Stimulated activated CD8-positive, alpha-beta memory T cell treated with anti-CD3 and anti-CD28 coated beads, Interleukin-2, amount 100 ng/mL, for 48 hours (primary cell): ENCODE measurements at regions not wholly inside any gene's neighbourhood (a gene's known extent, or its start where the extent isn't known, plus 50 kb on each side); places are given as distances from the start of the nearest gene placed in this dataset.

Source experiments
- DNase-seq, 2 donors: peaks; one replicate each; pipeline ENCODE4 v3.0.0-alpha.2; 2020; ENCODE audit warnings: low read depth in 2 of 2

GRCh38 chr6:145017051-145017450, 718.3 kb downstream of the EPM2A start:
- no peak for DNase-seq

- no peak for DNase-seq
These were observed 717.8 kb downstream of the EPM2A start for GRCh38 chr6:145017516-145017915.

GRCh38 chr6:145018027-145018426, 717.3 kb downstream of the EPM2A start:
- no peak for DNase-seq

- DNase-seq, result no peak
These were observed 715.2 kb downstream of the EPM2A start for GRCh38 chr6:145020114-145020513.

GRCh38 chr6:145020543-145020942, 714.8 kb downstream of the EPM2A start:
- no peak for DNase-seq

GRCh38 chr6:145022199-145022796, 713.0 kb downstream of the EPM2A start:
- DNase-seq, result no peak

GRCh38 chr6:145023116-145023726, 712.1 kb downstream of the EPM2A start:
- no peak for DNase-seq

GRCh38 chr6:145025488-145025887, 709.8 kb downstream of the EPM2A start:
- DNase-seq, result no peak

GRCh38 chr6:145026267-145026679, 709.0 kb downstream of the EPM2A start:
- DNase-seq, result no peak

GRCh38 chr6:145028144-145028818, 707.0 kb downstream of the EPM2A start:
- no peak for DNase-seq

- no peak for DNase-seq
These were observed 704.3 kb downstream of the EPM2A start for GRCh38 chr6:145031001-145031400.

GRCh38 chr6:145031962-145032361, 703.4 kb downstream of the EPM2A start:
- DNase-seq, result no peak

- DNase-seq, result no peak
These were observed 702.7 kb downstream of the EPM2A start for GRCh38 chr6:145032562-145033145.

- no peak for DNase-seq
These were observed 700.7 kb downstream of the EPM2A start for GRCh38 chr6:145034664-145035063.

GRCh38 chr6:145036236-145036635, 699.1 kb downstream of the EPM2A start:
- DNase-seq, result no peak

GRCh38 chr6:145036848-145037567, 698.3 kb downstream of the EPM2A start:
- DNase-seq, result no peak

GRCh38 chr6:145042559-145042958, 692.8 kb downstream of the EPM2A start:
- DNase-seq, result no peak

- DNase-seq, result no peak
These were observed 691.3 kb downstream of the EPM2A start for GRCh38 chr6:145043926-145044500.

- DNase-seq, result no peak
These were observed 690.6 kb downstream of the EPM2A start for GRCh38 chr6:145044641-145045246.

GRCh38 chr6:145045582-145045981, 689.7 kb downstream of the EPM2A start:
- DNase-seq, result no peak

GRCh38 chr6:145047891-145048290, 687.4 kb downstream of the EPM2A start:
- DNase-seq, result no peak
